HFFc6 (cell line): ENCODE measurements at regions not wholly inside any gene's neighbourhood (a gene's known extent, or its start where the extent isn't known, plus 50 kb on each side); places are given as distances from the start of the nearest gene placed in this dataset.

ENCODE experiments used
- DNase-seq: peaks from one replicate; pipeline ENCODE4 v3.0.0-alpha.2; 2018
- H3K27ac Mint-ChIP-seq: 2 replicates; pipeline ENCODE4 v1.8.0; 2020; ENCODE audit warnings: mild to moderate bottlenecking, mixed read lengths
- H3K27me3 Mint-ChIP-seq: 2 replicates; pipeline ENCODE4 v1.8.0; 2021; ENCODE audit warnings: mild to moderate bottlenecking, moderate library complexity, mixed read lengths; ENCODE audit not compliant: insufficient read depth
- H3K36me3 Mint-ChIP-seq: 2 replicates; pipeline ENCODE4 v1.8.0; 2021; ENCODE audit warnings: low read depth, mixed read lengths
- H3K4me1 Mint-ChIP-seq: 2 replicates; pipeline ENCODE4 v1.8.0; 2020; ENCODE audit warnings: low read depth, mixed read lengths
- H3K4me3 Mint-ChIP-seq: 2 replicates; pipeline ENCODE4 v1.8.0; 2020; ENCODE audit warnings: mild to moderate bottlenecking, moderate library complexity, mixed read lengths
- H3K9me3 Mint-ChIP-seq: 2 replicates; pipeline ENCODE4 v1.8.0; 2020; ENCODE audit warnings: mild to moderate bottlenecking, mixed read lengths
- TF ChIP-seq, protein P1 (sequence below): fragments of 200-600 bp; sonication (generic); IDR thresholded peaks from 2 replicates; pipeline ENCODE4 v1.5.0; 2021; ENCODE audit warnings: antibody characterized with exemption, mild to moderate bottlenecking

DNA sequence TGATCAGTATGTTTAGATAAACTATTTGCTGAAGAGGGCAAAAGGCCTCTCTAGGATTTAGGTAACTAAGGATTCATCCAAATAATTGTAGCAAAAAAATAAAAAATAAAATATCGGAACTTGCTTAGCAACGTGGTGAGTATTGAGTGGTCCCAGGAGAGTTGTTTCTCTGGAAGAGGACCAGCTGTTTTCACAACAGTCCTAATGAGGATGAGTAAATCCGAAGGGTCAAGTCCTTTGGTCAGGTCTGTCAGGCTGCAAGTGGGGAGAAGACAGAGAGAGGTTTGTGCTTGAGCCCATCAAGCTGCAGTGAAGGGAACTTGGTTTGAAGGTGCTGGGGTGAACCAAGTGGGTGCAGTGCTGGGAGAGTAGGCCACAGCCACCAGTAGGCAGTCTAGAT, 539.2 kb downstream of the SLC4A3 start:
- DNase-seq, result no peak
- no peaks in the 10 kb centered on the region for H3K36me3 Mint-ChIP-seq
- TF ChIP-seq, protein P1, sequence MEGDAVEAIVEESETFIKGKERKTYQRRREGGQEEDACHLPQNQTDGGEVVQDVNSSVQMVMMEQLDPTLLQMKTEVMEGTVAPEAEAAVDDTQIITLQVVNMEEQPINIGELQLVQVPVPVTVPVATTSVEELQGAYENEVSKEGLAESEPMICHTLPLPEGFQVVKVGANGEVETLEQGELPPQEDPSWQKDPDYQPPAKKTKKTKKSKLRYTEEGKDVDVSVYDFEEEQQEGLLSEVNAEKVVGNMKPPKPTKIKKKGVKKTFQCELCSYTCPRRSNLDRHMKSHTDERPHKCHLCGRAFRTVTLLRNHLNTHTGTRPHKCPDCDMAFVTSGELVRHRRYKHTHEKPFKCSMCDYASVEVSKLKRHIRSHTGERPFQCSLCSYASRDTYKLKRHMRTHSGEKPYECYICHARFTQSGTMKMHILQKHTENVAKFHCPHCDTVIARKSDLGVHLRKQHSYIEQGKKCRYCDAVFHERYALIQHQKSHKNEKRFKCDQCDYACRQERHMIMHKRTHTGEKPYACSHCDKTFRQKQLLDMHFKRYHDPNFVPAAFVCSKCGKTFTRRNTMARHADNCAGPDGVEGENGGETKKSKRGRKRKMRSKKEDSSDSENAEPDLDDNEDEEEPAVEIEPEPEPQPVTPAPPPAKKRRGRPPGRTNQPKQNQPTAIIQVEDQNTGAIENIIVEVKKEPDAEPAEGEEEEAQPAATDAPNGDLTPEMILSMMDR, result no peak
- H3K4me3 Mint-ChIP-seq, result no peak overlapping the region
- 0 out of 2 replicates have a peak, but pooled peaks cover 2% of the 10 kb centered on the region for H3K27me3 Mint-ChIP-seq
- H3K9me3 Mint-ChIP-seq, result no peaks in the 10 kb centered on the region
- no peak overlapping the region for H3K27ac Mint-ChIP-seq
- H3K4me1 Mint-ChIP-seq, result peaks cover 8% of the 10 kb centered on the region

DNA sequence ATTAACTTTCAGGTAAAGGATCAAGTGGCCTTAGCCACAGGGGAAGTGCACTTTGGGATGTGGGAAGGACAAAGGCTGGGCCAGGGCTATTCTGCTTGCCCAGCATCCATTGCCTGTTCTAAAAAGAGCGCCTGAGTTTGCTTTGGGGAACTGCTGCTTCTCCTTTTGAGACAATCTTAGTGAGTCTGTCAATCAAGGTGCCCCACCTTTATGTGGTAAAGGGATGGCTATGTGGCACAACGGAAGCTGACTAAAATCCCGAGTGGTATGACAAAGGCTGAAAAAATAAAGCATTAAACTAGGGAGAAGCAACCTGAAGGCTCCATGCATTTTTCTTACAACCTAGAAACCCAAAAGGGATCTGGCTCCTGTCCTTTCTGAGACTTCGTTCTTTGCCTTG, 540.5 kb downstream of the SLC4A3 start:
- H3K4me3 Mint-ChIP-seq, result no peak overlapping the region
- no peaks in the 10 kb centered on the region for H3K36me3 Mint-ChIP-seq
- H3K27ac Mint-ChIP-seq, result no peak overlapping the region
- 0 out of 2 replicates have a peak, but pooled peaks cover 2% of the 10 kb centered on the region for H3K27me3 Mint-ChIP-seq
- no peaks in the 10 kb centered on the region for H3K9me3 Mint-ChIP-seq
- H3K4me1 Mint-ChIP-seq, result peaks cover 8% of the 10 kb centered on the region
- no peak for DNase-seq
- TF ChIP-seq, protein P1, result no peak

DNA sequence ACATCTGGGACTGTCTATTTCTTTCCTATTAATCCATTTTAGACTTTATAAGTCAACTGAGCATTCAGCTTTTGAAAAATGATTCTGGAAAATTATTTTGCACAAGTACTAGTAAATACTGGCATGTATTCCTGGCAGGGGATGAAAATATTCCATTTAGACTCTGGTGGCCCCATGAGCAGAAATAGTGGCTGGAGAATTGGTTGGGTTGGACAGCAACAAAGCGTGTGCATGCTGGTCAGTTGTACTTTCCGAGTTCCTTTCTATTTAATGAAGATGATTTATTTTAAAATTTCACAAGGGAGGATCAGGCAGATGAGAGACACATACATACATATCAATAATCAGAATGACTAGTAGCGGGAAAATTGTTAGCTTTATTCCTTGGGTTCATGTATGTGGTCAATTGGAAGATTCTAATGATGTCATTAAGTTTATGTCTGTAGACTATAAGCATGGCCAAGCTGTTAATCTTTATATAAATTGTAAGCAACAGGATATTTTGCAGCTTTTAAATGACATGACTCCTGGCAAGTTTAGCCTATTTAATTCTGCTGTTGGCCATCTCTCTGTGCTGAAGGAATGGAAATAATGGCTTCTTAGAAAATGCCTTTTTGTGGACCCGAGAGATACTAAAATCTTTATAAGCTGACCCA, 541.6 kb downstream of the SLC4A3 start:
- Mint-ChIP-seq H3K27me3 (0 out of 2 replicates have a peak, but pooled peaks cover 2% of the 10 kb centered on the region), H3K27ac (no peak overlapping the region), H3K9me3 (no peaks in the 10 kb centered on the region), H3K4me1 (no peaks in the 10 kb centered on the region), H3K4me3 (no peak overlapping the region), H3K36me3 (no peaks in the 10 kb centered on the region)
- TF ChIP-seq, protein P1, result no peak
- DNase-seq, result no peak

DNA sequence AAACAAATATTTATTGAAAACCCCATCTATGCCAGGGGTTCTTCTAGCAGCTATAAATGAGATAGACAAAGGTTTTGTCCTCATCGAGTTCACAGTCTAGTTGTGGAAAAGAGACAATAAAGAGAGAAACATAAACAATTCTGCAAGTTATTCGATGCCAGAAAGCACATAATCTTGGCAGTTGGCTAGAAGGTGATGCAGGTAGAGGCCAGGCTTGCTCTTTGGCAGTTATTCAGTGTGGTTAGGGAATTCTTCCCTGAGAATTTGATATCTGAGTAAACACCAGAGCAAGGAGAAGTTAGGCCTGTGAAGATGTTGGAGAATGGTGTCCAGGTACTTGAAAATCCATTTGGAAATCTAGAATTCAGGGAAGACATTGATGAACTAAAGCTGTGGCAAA, 547.4 kb downstream of the SLC4A3 start:
- Mint-ChIP-seq H3K36me3 (no peaks in the 10 kb centered on the region), H3K4me1 (peaks cover 7% of the 10 kb centered on the region; the same call in 1 of the 2 replicates), H3K27me3 (no peaks in the 10 kb centered on the region; the same call in 1 of the 2 replicates), H3K9me3 (no peaks in the 10 kb centered on the region), H3K4me3 (no peak overlapping the region), H3K27ac (no peak overlapping the region)
- DNase-seq, result no peak
- TF ChIP-seq, protein P1, result no peak

DNA sequence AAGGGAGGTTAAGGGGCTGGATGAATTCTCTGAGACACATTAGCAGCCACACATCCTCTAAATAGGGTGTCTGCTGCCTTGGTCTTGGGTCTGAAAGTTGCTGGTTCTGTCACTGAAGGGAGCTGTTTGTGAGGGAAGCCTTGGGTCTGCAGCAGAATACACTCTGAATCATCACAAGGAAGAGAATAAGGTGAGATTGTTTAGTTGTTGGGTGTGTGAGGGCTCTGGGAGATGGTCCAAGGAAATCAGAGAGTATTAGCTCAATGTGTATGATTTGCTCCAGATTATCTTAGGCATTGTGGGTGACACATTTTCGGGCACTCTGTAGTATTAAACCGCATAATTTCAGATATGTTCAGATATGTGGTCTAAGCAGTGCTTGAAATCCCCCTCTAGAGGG, 548.5 kb downstream of the SLC4A3 start:
- Mint-ChIP-seq H3K27me3 (no peaks in the 10 kb centered on the region; the same call in 1 of the 2 replicates), H3K27ac (no peak overlapping the region), H3K4me1 (peaks cover 7% of the 10 kb centered on the region), H3K9me3 (no peaks in the 10 kb centered on the region), H3K4me3 (no peak overlapping the region), H3K36me3 (no peaks in the 10 kb centered on the region)
- DNase-seq, result no peak
- TF ChIP-seq, protein P1, result no peak
